HEK293T (cell line): ENCODE measurements at regions not wholly inside any gene's neighbourhood (a gene's known extent, or its start where the extent isn't known, plus 50 kb on each side); places are given as distances from the start of the nearest gene placed in this dataset.

Source experiments
- BHLHE40 ChIP-seq: fragments of 450-650 bp; IDR thresholded peaks from 2 replicates; pipeline ENCODE4 v1.6.1; 2016; ENCODE audit warnings: mild to moderate bottlenecking, moderate library complexity, borderline replicate concordance
- ELF4 ChIP-seq: fragments of 450-650 bp; IDR thresholded peaks from 2 replicates; pipeline ENCODE4 v1.6.1; 2017; ENCODE audit warnings: antibody characterized with exemption
- FOXA1 ChIP-seq: fragments of 450-650 bp; IDR thresholded peaks from 2 replicates; pipeline ENCODE4 v1.6.1; 2016; ENCODE audit warnings: mild to moderate bottlenecking
- FOXK2 ChIP-seq: fragments of 450-650 bp; IDR thresholded peaks from 2 replicates; pipeline ENCODE4 v1.6.1; 2016; ENCODE audit warnings: mild to moderate bottlenecking
- FOXM1 ChIP-seq: fragments of 450-650 bp; IDR thresholded peaks from 2 replicates; pipeline ENCODE4 v1.6.1; 2017; ENCODE audit warnings: mild to moderate bottlenecking, borderline replicate concordance
- L3MBTL2 ChIP-seq: fragments of 450-650 bp; conservative IDR thresholded peaks from 2 replicates; pipeline ENCODE4 v1.6.1; 2016; ENCODE audit warnings: mild to moderate bottlenecking
- LEF1 ChIP-seq: fragments of 450-650 bp; IDR thresholded peaks from 2 replicates; pipeline ENCODE4 v1.6.1; 2017; ENCODE audit warnings: mild to moderate bottlenecking, borderline replicate concordance
- SP1 ChIP-seq: fragments of 450-650 bp; IDR thresholded peaks from 2 replicates; pipeline ENCODE4 v1.6.1; 2017
- SUZ12 ChIP-seq: fragments of 450-650 bp; IDR thresholded peaks from 2 replicates; pipeline ENCODE4 v1.6.1; 2016; ENCODE audit warnings: mild to moderate bottlenecking

- no peak for TF ChIP-seq FOXA1
- TF ChIP-seq FOXM1 = no peak
- no peak for TF ChIP-seq LEF1
- no peak for TF ChIP-seq FOXK2
- TF ChIP-seq BHLHE40 = no peak
- TF ChIP-seq SUZ12 = no peak
- TF ChIP-seq ELF4 = no peak
- no peak for TF ChIP-seq SP1
- no peak for TF ChIP-seq L3MBTL2
These were observed 170.0 kb upstream of the PPARGC1A start for GRCh38 chr4:24059839-24060238.
